Muscle layer of duodenum (tissue), 2 donors: ENCODE measurements at regions not wholly inside any gene's neighbourhood (a gene's known extent, or its start where the extent isn't known, plus 50 kb on each side); places are given as distances from the start of the nearest gene placed in this dataset.

Experiments
- H3K27ac ChIP-seq: one replicate; pipeline ENCODE4 v1.7.0; 2013; ENCODE audit warnings: mild to moderate bottlenecking, low read length
- H3K27me3 ChIP-seq: one replicate; pipeline ENCODE4 v1.7.0; 2013; ENCODE audit warnings: low read depth, mild to moderate bottlenecking, control low read depth, low read length
- H3K36me3 ChIP-seq, 2 donors: one replicate each; pipeline ENCODE4 v1.7.0; 2013; ENCODE audit warnings: low read length in 2 of 2, control low read depth in 1 of 2, mild to moderate bottlenecking in 1 of 2; ENCODE audit not compliant: insufficient read depth in 2 of 2, control insufficient read depth in 1 of 2
- H3K4me1 ChIP-seq, 2 donors: one replicate each; pipeline ENCODE4 v1.7.0; 2013; ENCODE audit warnings: low read length in 2 of 2, mild to moderate bottlenecking in 2 of 2, control low read depth in 1 of 2, moderate library complexity in 1 of 2; ENCODE audit not compliant: insufficient read depth in 2 of 2, control insufficient read depth in 1 of 2
- H3K4me3 ChIP-seq, 2 donors: one replicate each; pipeline ENCODE4 v1.7.0; 2013; ENCODE audit warnings: low read length in 2 of 2, low read depth in 1 of 2, mild to moderate bottlenecking in 1 of 2
- H3K9me3 ChIP-seq, 2 donors: one replicate each; pipeline ENCODE4 v1.7.0; 2013; ENCODE audit warnings: low read length in 2 of 2, control low read depth in 1 of 2, mild to moderate bottlenecking in 1 of 2; ENCODE audit not compliant: control insufficient read depth in 1 of 2
- donor health status: healthy.

DNA sequence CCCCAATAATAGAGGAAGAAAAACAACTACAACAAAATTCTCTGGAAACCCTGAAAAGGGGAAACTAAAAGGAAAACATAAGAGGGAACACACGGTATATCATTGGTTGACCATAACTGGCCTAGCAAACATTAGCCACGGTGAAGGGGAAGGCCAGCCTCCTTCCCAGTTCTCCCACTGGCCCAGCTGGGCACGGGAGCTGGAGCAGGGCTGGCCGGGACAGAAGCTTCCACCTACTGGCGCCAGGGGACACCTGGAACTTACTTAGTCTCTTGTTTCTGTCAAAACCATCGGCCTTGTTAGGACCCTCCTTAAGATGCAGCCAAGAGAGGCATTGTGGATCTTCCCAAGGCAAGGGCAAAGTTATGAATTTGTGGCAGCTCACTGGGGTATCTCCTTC, 56.1 kb upstream of the DLGAP1 start:
- no peaks in the 10 kb centered on the region for H3K4me1 ChIP-seq
- H3K27ac ChIP-seq, result no peak overlapping the region
- H3K36me3 ChIP-seq, result no peaks in the 10 kb centered on the region
- no peaks in the 10 kb centered on the region for H3K27me3 ChIP-seq
- H3K4me3 ChIP-seq, result no peak overlapping the region
- H3K9me3 ChIP-seq, result peaks cover 0 to 4% of the 10 kb centered on the region in 2 donors

DNA sequence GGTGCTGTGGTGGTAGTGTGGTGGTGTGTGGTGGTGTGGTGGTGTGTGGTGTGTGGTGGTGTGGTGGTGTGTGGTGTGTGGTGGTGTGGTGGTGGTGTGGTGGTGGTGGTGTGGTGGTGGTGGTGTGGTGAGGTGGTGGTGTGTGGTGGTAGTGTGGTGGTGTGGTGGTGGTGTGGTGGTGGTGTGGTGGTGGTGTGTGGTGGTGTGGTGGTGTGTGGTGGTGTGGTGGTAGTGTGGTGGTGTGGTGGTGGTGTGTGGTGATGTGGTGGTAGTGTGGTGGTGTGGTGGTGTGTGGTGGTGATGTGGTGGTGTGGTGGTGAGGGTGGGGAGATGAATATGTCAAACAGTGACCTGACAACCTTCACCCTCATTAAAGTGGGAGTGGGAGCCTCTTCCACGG, 55.6 kb upstream of the DLGAP1 start:
- H3K36me3 ChIP-seq, result no peaks in the 10 kb centered on the region
- H3K27ac ChIP-seq, result no peak overlapping the region
- peaks cover 0 to 4% of the 10 kb centered on the region in 2 donors for H3K9me3 ChIP-seq
- no peaks in the 10 kb centered on the region for H3K27me3 ChIP-seq
- H3K4me3 ChIP-seq, result no peak overlapping the region
- H3K4me1 ChIP-seq, result no peaks in the 10 kb centered on the region

DNA sequence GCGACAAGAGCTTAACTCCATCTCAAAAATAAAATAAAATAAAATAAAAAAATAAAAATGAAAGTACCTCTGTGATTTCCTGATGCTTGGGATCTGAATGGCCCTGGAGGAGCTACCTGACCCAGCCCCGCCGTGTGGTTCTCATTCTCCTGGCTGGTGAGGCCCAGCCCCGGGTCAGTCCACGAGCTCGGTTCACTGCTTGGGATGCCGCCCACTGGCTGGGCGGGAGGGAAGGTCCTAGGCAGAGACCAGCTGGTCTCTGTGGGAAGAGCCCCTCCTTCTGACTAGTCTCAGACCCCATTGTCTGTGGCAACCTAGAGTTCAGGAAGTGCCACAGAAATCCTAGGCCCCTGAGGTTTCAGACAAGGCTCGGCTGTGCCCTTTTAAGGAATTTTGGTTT, 55.1 kb upstream of the DLGAP1 start:
- no peaks in the 10 kb centered on the region for H3K27me3 ChIP-seq
- no peak overlapping the region for H3K27ac ChIP-seq
- no peaks in the 10 kb centered on the region for H3K4me1 ChIP-seq
- no peak overlapping the region for H3K4me3 ChIP-seq
- peaks cover 0 to under 1% of the 10 kb centered on the region in 2 donors for H3K9me3 ChIP-seq
- no peaks in the 10 kb centered on the region for H3K36me3 ChIP-seq
